HepG2 (cell line): ENCODE measurements at regions not wholly inside any gene's neighbourhood (a gene's known extent, or its start where the extent isn't known, plus 50 kb on each side); places are given as distances from the start of the nearest gene placed in this dataset.

Experiments used
- AHDC1 ChIP-seq: sonication (generic); formaldehyde crosslinking; IDR thresholded peaks from 2 replicates; pipeline ENCODE4 v1.5.1; 2020; ENCODE audit warnings: mild to moderate bottlenecking, missing genetic modification reagents, borderline replicate concordance
- CEBPG ChIP-seq: IDR thresholded peaks from 2 replicates; pipeline ENCODE4 v1.6.1; 2016
- ERF ChIP-seq: IDR thresholded peaks from 2 replicates; pipeline ENCODE4 v1.6.1; 2018; ENCODE audit warnings: missing biosample characterization, missing genetic modification reagents
- FOSL2 ChIP-seq: sonication (generic); formaldehyde crosslinking; IDR thresholded peaks from 2 replicates; pipeline ENCODE4 v1.4.0; 2020; ENCODE audit warnings: missing genetic modification reagents
- GFI1 ChIP-seq: sonication (generic); formaldehyde crosslinking; IDR thresholded peaks from 2 replicates; pipeline ENCODE4 v1.5.0; 2020; ENCODE audit warnings: missing genetic modification reagents, mild to moderate bottlenecking, borderline replicate concordance
- NCOA2 ChIP-seq: sonication (generic); formaldehyde crosslinking; IDR thresholded peaks from 2 replicates; pipeline ENCODE4 v1.8.0; 2022; ENCODE audit warnings: inconsistent platforms
- NR3C1 ChIP-seq: sonication (generic); formaldehyde crosslinking; IDR thresholded peaks from 2 replicates; pipeline ENCODE4 v1.4.0; 2020; ENCODE audit warnings: missing genetic modification reagents
- PAXIP1 ChIP-seq: sonication (generic); formaldehyde crosslinking; conservative IDR thresholded peaks from 2 replicates; pipeline ENCODE4 v1.4.0; 2020; ENCODE audit warnings: mild to moderate bottlenecking, missing genetic modification reagents, moderate library complexity
- SKI ChIP-seq: fragments of 450-650 bp; IDR thresholded peaks from one replicate; pipeline ENCODE4 v1.6.1; 2018; ENCODE audit warnings: mild to moderate bottlenecking; ENCODE audit not compliant: partially characterized antibody
- TOE1 ChIP-seq: sonication (generic); formaldehyde crosslinking; IDR thresholded peaks from 2 replicates; pipeline ENCODE4 v1.4.0; 2020; ENCODE audit warnings: mild to moderate bottlenecking, missing genetic modification reagents
- ZNF547 ChIP-seq: sonication (generic); formaldehyde crosslinking; IDR thresholded peaks from 2 replicates; pipeline ENCODE4 v1.5.1; 2020; ENCODE audit warnings: mild to moderate bottlenecking, missing genetic modification reagents
- ZNF709 ChIP-seq: sonication (generic); formaldehyde crosslinking; IDR thresholded peaks from 2 replicates; pipeline ENCODE4 v1.5.0; 2020; ENCODE audit warnings: mild to moderate bottlenecking, missing genetic modification reagents
- ZNF710 ChIP-seq: sonication (generic); formaldehyde crosslinking; IDR thresholded peaks from 2 replicates; pipeline ENCODE4 v1.5.0; 2020; ENCODE audit warnings: mild to moderate bottlenecking, missing genetic modification reagents, borderline replicate concordance

- peak; percentile 88; the same call in 1 of the 2 replicates for TF ChIP-seq AHDC1 (CRISPR knock-in tag)
- TF ChIP-seq NR3C1 (CRISPR knock-in tag) = no peak
- no peak for TF ChIP-seq ZNF710 (CRISPR knock-in tag)
- TF ChIP-seq FOSL2 = peak; percentile 96
- peak; percentile 51; the same call in 1 of the 2 replicates for TF ChIP-seq NCOA2 (CRISPR knock-in tag)
- no peak for TF ChIP-seq SKI
- peak; percentile 64 for TF ChIP-seq PAXIP1
- TF ChIP-seq CEBPG (CRISPR knock-in tag) = peak; percentile 85
- no peak for TF ChIP-seq TOE1 (CRISPR knock-in tag)
- TF ChIP-seq ZNF547 (CRISPR knock-in tag) = 0 out of 2 replicates have a peak, but pooled peaks have one; percentile 40
- no peak for TF ChIP-seq ZNF709 (CRISPR knock-in tag)
- peak; percentile 33; the same call in 1 of the 2 replicates for TF ChIP-seq GFI1
- TF ChIP-seq ERF (CRISPR knock-in tag) = 0 out of 2 replicates have a peak, but pooled peaks have one; percentile 25
Observed at GRCh38 chr2:180761224-180761623, 219.2 kb upstream of the UBE2E3 start (continued).
